GM21423 (cell line): ENCODE measurements at regions not wholly inside any gene's neighbourhood (a gene's known extent, or its start where the extent isn't known, plus 50 kb on each side); places are given as distances from the start of the nearest gene placed in this dataset.
"Not testable (repeated sequence)": the region's sequence is repeated elsewhere in the genome, so short reads cannot be mapped to it uniquely, and the experiment has no call there.

Source experiments
- ATAC-seq: cut with Tn5 transposase; IDR thresholded peaks from one replicate; pipeline ENCODE4 v1.9.1; 2021; ENCODE audit warnings: mild to moderate bottlenecking, moderate library complexity; ENCODE audit not compliant: unreplicated experiment

DNA sequence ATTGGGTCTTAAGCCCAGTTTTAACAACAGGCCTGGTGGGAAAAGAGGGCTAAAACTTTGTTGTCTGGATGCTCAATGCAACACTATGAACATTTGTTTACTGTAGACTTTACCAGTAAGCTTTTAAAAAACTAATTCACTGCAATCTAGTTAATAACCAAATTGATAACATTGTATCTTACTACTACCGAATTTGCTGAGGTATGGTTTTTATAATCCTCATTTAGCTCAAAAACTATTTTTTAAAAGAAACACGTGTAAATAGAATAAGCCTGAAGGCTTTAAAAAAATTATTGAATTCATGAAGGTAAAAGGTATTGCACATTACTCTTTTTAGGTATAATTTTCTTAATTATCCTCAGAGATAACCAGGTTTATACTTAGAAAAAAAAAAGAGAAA is 500.6 kb downstream of the RWDD3 start:
- ATAC-seq: no peak

DNA sequence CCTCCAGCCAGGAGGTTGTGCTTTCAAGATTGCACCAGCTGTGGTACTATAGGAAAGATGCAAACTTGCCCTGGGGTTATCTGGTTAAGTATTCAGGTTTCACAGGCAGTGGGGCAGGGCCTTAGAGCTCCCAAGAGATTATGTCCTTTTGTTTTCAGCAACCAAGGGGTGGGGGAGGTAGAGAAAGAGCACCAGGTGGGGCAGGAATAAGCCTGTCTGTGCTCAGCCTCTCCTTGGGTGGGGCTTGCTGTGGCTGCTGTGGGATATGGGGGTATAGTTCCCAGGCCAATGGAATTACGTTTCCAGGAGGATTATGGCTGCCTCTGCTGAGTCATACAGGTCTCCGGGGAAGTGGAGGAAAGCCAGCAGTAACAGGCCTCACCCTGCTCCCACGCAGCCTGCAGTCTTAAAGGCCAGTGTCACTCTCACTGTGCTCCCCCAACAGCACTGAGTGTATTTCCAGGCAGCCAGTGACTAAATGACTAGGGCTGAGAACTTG is 508.6 kb downstream of the RWDD3 start:
- ATAC-seq: no peak

DNA sequence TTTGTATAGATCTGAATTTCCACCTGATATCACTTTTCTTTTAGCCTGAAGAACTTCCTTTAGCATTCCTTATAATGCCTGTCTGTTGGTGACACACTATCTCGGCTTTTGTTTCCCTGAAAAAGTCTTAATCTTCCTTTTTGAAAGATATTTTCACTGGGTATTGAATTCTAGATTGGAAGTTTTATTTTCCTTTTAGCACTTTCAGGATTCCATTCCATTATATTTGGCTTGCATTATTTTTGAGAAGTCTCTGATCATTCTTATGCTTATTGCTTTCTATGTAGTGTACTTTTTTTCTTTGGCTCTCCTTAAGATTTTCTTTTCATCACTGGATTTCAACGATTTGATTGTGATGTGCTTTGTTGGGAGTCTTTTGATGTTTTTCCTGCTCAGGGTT is 510.7 kb downstream of the RWDD3 start:
- no peak for ATAC-seq

DNA sequence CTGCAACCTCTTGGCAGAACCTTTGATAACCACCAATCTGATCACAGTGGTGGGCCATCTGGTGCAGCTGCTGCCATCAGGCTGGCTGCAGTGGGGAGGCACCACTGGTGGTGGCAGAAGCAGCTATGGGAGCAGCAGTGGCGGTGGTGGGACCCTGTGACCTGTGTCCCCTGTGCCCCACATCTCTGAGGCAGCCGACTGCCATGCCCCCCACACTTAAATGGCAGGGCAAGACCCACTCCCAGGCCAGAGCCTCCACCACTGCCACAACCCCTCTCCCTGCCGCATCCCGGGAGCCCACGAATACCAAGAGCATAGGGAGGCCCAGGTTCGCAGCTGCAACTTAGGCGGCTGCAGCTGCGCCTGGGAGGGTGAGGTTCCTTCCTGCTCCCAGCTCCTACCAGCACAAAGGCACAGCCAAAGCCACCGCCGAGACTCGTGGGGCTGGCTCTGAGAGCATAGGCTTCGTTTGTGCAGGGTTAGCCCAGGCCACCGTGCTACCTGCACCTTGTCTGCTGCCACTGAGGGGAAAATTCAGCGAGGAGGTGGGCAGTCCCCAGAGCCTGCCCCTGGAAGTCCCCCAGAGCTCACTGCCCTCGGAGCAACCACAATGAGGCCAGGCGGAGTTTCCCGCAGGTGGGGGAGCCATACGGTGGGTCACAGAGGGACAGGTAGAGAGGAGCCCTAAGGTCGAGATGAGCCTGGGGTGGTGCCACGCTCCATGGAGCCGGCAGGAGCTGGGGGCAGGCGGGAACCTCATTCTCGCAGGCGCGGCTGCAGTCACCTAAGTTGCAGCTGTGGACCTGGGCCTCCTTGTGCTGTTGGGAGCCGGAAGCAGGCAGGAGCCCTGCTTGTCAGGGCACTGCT is 518.7 kb downstream of the RWDD3 start:
- no peak for ATAC-seq

DNA sequence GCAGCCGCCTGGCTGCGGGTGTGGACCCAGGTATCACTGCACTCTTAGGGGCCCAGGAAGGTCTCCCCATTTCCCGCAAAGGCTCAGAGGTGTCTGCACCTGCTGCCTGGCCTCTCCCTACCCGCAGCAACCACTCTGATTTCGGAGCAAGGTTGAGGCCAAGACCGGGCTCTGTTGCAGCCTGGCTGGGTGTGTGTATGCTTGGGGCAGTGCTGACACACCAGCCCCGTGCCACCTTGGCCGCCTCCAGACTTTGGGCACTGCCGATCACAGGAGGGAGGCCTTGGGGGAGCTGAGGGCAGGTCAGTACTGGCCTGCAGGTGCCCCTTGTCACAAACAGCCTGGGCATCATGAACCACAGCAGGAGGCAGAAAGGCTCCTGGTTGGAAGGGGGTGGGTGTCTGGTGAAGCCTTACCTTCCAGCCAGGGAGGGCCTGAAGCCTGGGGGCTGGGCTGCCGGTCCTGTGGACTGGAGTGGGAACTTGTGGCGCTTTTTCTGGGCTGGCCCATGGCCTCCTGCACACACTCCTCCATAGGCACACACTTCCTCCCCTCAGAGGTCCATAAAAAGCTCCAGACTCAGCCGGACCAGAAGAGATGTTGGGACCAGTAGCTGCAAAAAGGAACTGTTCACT is 519.5 kb downstream of the RWDD3 start:
- no peak for ATAC-seq

DNA sequence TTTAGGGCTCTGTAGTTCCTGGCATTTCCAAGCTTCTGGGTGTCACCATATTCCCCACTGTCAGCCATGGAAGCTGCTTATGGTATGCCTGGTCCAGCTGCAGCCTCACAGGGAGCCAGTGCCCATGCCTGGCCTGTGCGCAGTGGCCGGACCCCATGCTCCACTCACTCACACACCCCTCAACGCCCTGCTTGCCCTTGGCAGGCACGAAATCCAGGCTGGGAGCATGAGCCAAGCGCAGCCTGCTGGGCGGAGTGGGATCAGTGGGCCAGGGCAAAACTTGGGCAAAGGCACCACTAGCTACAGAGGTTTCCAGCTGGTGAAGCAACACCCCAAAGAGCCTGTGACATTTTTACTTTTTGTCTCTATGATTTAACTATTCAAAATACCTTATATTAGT is 520.4 kb downstream of the RWDD3 start:
- ATAC-seq: no peak

DNA sequence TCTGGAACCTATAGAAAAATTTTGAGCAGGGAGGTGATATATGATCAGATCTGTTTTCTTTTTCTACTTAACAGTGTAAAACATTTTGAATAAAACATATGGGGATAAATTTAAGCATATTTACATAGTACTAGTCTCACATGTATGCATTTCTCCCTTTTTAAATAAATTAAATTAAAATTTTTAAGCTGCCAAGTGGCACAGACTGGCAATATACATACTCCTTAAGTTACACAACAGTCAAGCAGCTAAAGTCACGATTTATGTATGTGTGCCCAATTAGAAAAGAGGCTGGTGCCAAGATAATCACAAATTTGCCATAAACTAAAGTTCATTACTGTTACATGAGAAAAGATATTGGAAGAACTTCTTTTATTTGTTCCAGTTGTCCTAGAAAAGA is 532.0 kb downstream of the RWDD3 start:
- no peak for ATAC-seq

DNA sequence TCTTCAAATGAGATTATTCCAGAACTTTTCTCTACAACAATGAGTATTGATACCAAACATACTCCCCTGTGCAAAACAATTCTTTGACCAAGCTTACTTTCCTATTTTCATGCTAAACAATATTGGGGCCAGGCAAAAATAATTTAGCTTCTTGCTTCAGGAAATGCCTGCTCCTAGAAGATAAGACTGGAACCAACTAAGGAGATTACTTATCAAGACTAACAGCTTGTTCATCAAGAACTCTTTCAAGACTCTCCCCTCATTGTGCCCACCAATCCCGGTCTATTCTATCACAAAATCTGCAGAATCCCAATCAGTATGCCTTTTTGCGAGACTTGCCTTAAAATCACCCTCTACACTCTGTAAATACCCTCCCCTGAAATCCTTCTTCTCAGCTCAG is 536.6 kb downstream of the RWDD3 start:
- no peak for ATAC-seq

DNA sequence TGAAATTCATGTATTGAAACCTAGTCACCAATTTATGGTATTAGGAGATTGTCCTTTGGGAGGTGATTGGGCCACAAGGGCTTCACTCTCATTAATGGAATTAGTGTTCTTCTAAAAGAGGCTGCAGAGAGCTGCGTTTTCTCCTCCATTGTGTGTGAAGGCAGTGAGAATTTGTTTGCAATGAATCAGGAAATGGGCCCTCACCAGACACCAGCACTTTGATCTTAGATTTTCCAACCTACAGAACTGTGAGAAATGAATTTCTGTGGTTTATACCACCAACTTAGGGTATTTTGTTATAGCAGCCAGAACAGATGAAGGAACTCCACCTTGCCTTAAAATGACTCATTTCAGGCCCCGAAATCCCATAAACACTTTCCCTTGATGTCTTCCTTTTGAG is 544.2 kb downstream of the RWDD3 start:
- no peak for ATAC-seq

DNA sequence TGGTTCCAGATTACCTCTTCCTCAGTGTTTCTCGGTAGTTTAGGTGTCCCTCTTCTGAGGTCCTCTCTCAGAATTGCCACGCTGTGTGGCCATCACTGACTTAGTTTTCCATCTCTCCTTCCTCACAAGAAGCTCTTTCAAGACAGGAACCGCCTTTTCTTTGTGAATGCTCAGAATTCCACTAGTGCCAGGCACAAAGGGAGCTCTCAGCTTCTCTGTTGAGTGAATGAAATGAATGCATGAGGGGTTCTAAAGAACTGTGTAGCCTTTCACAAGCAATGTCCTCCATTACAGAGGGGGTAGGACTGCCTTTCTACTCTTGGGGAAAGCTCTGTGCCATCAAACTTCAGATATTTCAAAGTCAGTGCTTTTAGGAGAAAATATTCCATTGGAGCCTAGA is 546.8 kb downstream of the RWDD3 start:
- no peak for ATAC-seq

DNA sequence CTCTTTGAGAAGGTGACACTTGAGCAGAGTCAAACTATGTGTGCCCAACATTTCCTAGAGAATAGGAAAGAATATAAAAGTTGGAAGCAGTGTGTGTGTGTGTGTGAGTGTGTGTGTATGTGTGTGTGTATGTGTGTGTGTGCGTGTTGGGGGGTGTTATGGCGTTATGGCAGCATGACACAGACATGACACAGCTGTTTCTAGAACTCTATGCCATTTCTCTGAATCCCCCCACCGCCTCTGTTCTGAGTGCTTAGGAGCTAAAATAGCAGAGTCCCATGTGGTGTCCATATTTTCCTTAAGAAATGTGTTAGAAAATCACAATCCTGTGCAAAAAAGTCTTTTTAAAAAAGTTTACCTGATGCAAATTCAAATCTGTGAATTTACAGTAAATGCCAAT is 556.1 kb downstream of the RWDD3 start:
- no peak for ATAC-seq

DNA sequence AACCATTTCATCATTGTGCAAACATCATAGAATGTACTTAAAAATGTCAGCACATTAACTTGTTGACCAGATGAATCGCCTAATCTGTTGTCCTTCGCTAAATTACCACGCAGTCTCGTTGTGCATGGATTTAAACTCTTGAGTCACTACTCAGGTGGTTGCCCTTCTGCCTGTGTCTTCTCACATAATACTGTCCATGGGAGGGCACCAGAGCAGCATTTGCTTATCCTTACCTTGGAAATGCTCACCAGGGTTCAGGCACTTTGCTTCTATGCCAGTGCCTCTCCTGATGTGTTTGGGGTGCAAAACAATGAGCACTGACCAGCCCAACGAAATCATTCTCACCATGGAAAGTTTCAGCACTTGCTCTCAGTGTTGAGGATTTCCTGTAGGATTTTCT is 559.9 kb downstream of the RWDD3 start:
- ATAC-seq: no peak

DNA sequence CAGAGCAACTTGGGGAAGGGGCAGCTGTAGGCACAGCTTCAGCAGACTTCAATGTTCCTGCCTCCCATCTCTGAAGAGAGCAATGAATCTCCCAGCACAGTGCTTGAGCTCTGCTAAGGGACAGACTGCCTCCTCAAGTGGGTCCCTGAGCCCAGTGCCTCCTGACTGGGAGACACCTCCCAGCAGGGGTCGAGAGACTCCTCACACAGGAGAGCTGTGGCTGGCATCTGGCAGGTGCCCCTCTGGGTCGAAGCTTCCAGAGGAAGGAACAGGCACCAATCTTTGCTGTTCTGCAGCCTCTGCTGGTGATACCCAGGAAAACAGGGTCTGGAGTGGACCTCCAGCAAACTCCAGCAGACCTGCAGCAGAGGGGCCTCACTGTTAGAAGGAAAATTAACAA is 563.8 kb downstream of the RWDD3 start:
- ATAC-seq: not testable (repeated sequence)

DNA sequence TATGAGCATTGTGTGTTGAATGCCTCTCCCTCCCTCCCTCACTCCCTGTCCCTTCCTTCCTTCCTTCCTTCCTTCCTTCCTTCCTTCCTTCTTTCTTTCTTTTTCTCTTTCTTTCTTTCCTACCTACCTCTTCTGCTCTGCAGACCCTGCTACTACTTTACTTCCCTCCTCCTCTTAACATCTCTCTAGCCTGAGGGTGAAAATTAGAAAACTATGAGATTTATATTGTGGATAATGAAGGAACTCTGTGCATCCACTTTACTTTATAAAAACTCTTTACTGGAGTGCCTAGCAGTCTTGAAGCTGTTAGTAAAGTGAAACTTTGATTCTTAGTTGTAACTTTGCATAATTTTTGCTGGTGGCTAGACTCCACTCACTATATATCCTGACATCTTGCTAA is 572.2 kb downstream of the RWDD3 start:
- no peak for ATAC-seq

DNA sequence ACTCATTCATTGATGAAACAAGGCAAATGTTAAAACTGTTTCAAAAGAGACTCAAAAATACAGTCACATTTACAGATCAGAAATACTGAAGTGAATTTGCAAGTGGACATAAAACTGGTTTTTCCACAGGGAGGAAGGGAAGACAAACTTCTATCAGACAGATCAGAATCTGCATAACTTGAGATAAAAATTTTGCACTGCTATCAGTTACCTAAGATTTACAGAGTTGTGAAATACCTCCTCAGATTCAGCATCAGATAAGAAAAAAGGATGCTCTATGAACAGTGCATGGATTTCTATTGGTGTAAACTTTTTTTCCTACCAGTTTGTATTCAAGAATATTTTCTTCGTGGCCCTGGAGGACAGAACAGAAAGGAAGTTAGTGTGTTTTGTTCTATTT is 575.4 kb downstream of the RWDD3 start:
- no peak for ATAC-seq

DNA sequence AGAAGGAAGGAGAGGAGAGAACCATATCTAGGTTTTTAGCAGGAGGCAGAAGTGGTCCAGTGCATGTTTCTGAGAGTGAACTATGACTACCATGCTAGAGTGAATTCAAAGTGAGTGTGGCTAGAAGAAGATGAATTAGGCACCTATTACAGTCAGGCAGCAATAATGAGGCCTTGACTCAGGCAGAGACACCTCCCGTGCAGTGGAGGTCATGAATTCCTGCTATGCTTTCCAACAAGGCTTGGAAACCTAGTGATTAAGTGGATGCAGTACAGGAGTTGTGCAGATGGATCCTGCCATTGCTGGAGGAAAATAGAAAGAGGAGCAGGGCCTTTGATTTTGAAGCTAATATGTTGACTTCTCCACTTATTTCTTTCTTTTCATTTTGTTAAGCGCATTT is 581.5 kb downstream of the RWDD3 start:
- ATAC-seq: no peak

DNA sequence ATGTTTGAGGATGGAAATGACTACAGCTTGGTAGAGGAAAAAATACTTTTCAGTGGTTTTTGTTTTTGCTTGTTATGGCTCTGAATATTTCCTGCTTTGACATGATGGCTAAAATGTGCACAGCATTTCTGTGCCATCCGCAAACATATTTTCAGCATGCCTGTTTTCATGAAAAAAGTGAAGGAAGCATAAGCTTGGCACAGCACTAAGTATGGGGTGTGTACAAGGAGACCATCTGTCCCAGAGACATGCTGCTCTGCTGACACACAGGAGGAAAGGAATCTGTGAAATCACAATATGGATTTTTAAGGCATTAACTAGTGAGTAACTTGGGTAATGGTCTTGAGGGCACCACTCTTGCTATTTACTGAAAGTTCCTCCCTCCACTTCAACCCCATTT is 595.5 kb downstream of the RWDD3 start:
- no peak for ATAC-seq

DNA sequence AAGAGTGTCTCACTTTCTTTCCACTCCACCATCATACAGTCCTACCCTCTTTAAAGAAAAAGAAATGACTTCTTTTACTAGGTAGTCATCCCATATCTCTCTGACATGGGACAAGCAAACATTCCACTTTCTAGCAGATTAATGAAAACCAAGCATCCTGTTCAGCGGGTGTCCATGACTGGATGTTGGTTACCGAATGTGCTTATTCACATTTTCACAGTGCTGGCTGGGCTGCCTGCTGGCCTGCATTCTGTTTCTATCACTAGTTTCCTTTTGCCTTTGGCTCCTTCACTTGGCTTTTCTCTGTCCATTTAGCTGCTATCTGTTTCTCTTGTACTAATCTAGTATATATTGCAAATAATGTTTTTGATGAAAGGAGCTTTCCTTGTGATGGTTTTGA is 598.4 kb downstream of the RWDD3 start:
- no peak for ATAC-seq

DNA sequence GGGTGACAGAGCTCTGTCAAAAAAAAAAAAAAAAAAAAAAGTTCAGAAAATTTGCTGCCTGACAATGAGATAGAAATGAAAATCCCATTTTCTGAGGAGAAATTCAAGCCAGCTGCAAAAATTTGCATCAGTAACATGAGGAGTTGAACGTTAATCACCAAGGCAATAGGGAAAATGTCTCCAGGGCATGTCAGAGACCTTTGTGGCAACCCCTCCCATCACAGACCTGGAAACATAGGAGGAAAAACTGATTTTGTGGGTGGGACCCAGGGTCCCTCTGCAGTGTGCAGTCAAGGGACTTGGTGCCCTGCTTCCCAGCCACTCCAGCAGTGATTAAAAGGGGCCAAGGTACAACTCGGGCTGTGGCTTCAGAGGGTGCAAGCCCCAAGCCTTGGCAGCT is 615.4 kb downstream of the RWDD3 start:
- ATAC-seq: no peak

DNA sequence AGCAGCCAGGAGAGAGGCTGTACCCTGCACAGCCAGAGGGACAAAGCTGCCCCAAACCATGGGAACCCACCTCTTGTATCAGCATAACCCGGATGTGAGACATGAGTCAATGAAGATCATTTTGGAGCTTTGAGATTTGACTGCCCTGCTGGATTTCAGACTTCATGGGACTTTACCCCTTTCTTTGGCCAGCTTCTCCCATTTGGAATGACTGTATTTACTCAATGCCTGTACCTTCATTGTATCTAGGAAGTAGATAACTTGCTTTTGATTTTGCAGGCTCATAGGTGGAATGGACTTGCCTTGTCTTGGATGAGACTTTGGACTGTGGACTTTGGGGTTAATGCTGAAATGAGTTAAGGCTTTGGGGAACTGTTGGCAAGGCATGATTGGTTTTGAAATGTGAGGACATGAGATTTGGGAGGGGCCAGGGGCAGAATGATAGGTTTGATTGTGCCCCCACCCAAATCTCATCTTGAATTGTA is 616.2 kb downstream of the RWDD3 start:
- ATAC-seq: no peak

DNA sequence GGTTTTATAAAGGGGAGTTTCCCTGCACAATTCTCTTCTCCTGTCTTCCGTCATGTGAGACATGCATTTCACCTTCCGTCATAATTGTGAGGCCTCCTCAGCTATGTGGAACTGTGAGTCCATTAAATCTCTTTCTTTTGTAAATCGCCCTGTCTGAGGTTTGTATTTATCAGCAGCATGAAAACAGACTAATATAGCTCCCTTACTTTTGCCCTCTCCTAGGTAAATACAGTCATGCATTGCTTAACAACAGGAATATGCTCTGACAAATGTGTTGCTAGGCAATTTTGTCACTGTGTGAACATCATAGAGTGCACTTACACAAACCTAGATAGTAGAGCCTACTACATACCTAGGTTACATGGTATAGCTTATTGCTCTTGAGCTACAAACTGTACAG is 616.8 kb downstream of the RWDD3 start:
- no peak for ATAC-seq

DNA sequence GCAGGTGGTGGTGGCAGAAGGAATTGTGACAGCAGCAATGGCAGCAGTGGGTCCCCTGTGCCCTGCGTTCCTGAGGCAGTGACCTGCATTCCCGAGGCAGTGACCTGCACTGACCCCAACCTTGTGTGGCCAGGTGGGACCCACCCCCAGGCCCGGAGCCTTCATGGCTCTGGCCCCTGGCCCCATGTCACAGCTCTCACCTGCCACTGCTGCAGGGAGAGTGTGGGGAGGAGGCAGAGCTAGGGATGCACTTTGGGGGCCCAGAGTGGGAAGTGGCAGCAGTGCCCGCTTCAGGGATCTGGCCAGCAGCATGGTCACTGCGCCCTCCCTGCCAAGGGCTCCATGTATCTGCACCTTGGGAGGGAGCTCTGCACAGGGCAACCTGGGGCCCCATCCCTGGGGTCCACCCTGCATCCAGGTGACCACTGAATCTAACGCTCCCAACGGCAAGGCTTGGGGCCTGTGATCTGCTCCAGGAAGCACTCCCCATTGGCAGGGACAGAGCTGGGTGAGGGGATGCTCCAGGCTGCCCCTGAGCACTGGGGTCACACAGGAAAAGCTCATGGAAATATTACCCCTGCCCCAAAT is 618.6 kb downstream of the RWDD3 start:
- no peak for ATAC-seq
